Uterus (tissue), 3 donors: ENCODE measurements at regions not wholly inside any gene's neighbourhood (a gene's known extent, or its start where the extent isn't known, plus 50 kb on each side); places are given as distances from the start of the nearest gene placed in this dataset.

Experiments
- DNase-seq, 2 donors: peaks; one replicate each; pipeline ENCODE4 v3.0.0-alpha.2; 2019 to 2020
- H3K27ac ChIP-seq, 2 donors: fragments of 200-600 bp; sonication (generic); 1 replicate in 1 of 2; 2 replicates in 1 of 2; pipeline ENCODE4 v1.5.1; 2016 to 2018
- H3K27me3 ChIP-seq, 2 donors: fragments of 200-600 bp; sonication (generic); one replicate each; pipeline ENCODE4 v1.5.1; 2018 to 2019; ENCODE audit warnings: control low read depth in 1 of 2
- H3K36me3 ChIP-seq, 2 donors: fragments of 200-600 bp; sonication (generic); one replicate each; pipeline ENCODE4 v1.5.1; 2019; ENCODE audit warnings: control low read depth in 1 of 2
- H3K4me1 ChIP-seq, 2 donors: fragments of 200-600 bp; sonication (generic); one replicate each; pipeline ENCODE4 v1.5.1; 2018 to 2019; ENCODE audit warnings: control low read depth in 1 of 2
- H3K4me3 ChIP-seq, 2 donors: fragments of 200-600 bp; sonication (generic); 1 replicate in 1 of 2; 2 replicates in 1 of 2; pipeline ENCODE4 v1.5.1; 2018 to 2019; ENCODE audit warnings: mild to moderate bottlenecking in 1 of 2
- H3K9me3 ChIP-seq, 2 donors: fragments of 200-600 bp; sonication (generic); one replicate each; pipeline ENCODE4 v1.5.1; 2019; ENCODE audit warnings: control low read depth in 1 of 2
- POLR2A ChIP-seq, 2 donors: fragments of 450-650 bp; IDR thresholded peaks; one replicate each; pipeline ENCODE4 v1.6.1; 2016; ENCODE audit warnings: antibody characterized with exemption in 2 of 2, mild to moderate bottlenecking in 1 of 2, moderate library complexity in 1 of 2
- intact Hi-C: fragments of 100-400 bp; cut with DNase I; formaldehyde crosslinking; loops from one replicate; pipeline ENCODE4 v1.15.1; 2023; ENCODE audit warnings: low total_unique reads
- TF ChIP-seq, protein P1 (sequence below), 4 experiments: fragments of 200-600 bp in 2 of 4; fragments of 450-650 bp in 2 of 4; sonication (generic) in 2 of 4; IDR thresholded peaks; one replicate each; pipeline ENCODE4 v1.5.1; 2016 to 2019; ENCODE audit warnings: antibody characterized with exemption in 4 of 4, mild to moderate bottlenecking in 2 of 4, moderate library complexity in 1 of 4
- donor health status: DM: yes; HTN: yes; CAD: no.

- no peaks in the 10 kb centered on the region for H3K4me1 ChIP-seq
- no peaks in the 10 kb centered on the region for H3K36me3 ChIP-seq
- DNase-seq = no peak
- no peak for TF ChIP-seq POLR2A (IDR thresholded peaks at IDR 0.05)
- TF ChIP-seq, protein P1, sequence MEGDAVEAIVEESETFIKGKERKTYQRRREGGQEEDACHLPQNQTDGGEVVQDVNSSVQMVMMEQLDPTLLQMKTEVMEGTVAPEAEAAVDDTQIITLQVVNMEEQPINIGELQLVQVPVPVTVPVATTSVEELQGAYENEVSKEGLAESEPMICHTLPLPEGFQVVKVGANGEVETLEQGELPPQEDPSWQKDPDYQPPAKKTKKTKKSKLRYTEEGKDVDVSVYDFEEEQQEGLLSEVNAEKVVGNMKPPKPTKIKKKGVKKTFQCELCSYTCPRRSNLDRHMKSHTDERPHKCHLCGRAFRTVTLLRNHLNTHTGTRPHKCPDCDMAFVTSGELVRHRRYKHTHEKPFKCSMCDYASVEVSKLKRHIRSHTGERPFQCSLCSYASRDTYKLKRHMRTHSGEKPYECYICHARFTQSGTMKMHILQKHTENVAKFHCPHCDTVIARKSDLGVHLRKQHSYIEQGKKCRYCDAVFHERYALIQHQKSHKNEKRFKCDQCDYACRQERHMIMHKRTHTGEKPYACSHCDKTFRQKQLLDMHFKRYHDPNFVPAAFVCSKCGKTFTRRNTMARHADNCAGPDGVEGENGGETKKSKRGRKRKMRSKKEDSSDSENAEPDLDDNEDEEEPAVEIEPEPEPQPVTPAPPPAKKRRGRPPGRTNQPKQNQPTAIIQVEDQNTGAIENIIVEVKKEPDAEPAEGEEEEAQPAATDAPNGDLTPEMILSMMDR (IDR thresholded peaks at IDR 0.05) = no peak
- no peaks in the 10 kb centered on the region for H3K9me3 ChIP-seq
- no peak overlapping the region for H3K27ac ChIP-seq
- H3K4me3 ChIP-seq = no peak overlapping the region
- intact Hi-C loops = no loop called here
- no peaks in the 10 kb centered on the region for H3K27me3 ChIP-seq
These were observed 473.8 kb upstream of the PTCHD4 start for GRCh38 chr6:48584846-48585245.

DNA sequence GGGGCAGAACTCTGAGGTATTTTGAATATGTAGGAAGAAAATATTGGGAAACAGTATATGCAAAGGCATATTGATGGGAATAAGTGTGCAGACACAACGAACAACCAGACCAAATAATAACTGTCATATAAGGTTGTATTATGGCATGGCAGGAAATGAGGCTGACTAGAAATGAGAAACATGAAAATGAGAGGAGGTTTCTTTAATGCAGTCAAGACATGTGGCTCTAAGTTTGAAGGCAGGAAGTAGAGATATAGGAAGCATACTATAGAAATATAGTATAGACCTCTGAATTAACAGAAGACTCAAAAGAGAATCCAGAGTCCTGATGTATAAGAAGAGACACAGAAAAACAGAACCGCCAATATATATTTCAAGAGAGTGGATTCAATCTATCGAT is 459.7 kb upstream of the PTCHD4 start:
- TF ChIP-seq, protein P1 (IDR thresholded peaks at IDR 0.05) = no peak
- no peaks in the 10 kb centered on the region for H3K27me3 ChIP-seq
- H3K4me1 ChIP-seq = no peaks in the 10 kb centered on the region
- H3K27ac ChIP-seq = no peak overlapping the region
- H3K36me3 ChIP-seq = no peaks in the 10 kb centered on the region
- no peak for DNase-seq
- no peaks in the 10 kb centered on the region for H3K9me3 ChIP-seq
- H3K4me3 ChIP-seq = no peak overlapping the region
- intact Hi-C loops = no loop called here

- TF ChIP-seq, protein P1 (IDR thresholded peaks at IDR 0.05) = no peak
- TF ChIP-seq POLR2A (IDR thresholded peaks at IDR 0.05) = no peak
These were observed 457.9 kb upstream of the PTCHD4 start for GRCh38 chr6:48568856-48569255.

GRCh38 chr6:48567016-48567415 is 456.0 kb upstream of the PTCHD4 start:
- no peaks in the 10 kb centered on the region for H3K4me1 ChIP-seq
- H3K36me3 ChIP-seq = no peaks in the 10 kb centered on the region
- no peak overlapping the region for H3K27ac ChIP-seq
- DNase-seq = no peak
- intact Hi-C loops = no loop called here
- TF ChIP-seq POLR2A (IDR thresholded peaks at IDR 0.05) = no peak
- TF ChIP-seq, protein P1 (IDR thresholded peaks at IDR 0.05) = no peak
- H3K9me3 ChIP-seq = no peaks in the 10 kb centered on the region
- H3K4me3 ChIP-seq = no peak overlapping the region
- no peaks in the 10 kb centered on the region for H3K27me3 ChIP-seq

More at GRCh38 chr6:48568856-48569255, 457.9 kb upstream of the PTCHD4 start:
- Histone ChIP-seq H3K4me1 (no peaks in the 10 kb centered on the region), H3K4me3 (no peak overlapping the region), H3K27me3 (no peaks in the 10 kb centered on the region), H3K9me3 (no peaks in the 10 kb centered on the region), H3K27ac (no peak overlapping the region), H3K36me3 (no peaks in the 10 kb centered on the region)
- intact Hi-C loops = no loop called here
- no peak for DNase-seq

DNA sequence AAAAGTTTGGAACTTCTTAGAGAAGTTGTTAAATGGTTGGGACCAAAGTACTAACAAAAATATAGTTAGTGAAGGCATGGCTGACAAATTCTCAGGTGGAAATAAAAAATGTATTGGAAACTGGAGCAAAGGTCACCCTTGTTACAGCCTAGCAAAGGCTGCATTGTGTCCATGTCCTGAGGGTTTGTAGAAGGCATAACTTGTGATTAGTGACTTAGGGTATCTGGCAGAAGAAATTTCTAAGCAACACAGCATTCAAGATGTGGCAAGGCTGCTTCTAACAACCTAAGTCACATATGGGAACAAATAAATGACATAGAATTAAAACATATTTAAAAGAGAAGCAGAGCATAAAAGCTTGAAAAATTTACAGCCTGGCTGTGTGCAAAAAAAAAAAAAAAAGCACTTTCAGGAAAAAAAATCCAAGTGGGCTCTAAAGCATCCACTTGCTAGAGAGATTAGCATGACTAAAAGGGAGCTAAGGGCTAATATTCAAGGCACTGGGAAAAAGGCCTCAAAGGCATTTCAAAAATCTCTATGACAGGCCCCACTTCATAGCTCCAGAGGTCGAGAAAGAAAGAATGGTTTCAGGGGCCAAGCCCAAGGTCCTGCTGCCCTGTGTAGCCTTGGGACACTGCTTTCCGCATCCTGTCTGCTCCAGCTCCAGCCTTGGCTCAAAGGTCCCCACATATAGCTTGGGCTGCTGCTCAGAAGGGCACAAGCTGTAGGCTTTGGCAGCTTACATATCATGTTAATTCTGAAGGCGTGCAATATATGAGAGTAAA is 453.2 kb upstream of the PTCHD4 start:
- H3K27ac ChIP-seq = no peak overlapping the region
- H3K9me3 ChIP-seq = no peaks in the 10 kb centered on the region
- H3K36me3 ChIP-seq = no peaks in the 10 kb centered on the region
- H3K4me1 ChIP-seq = no peaks in the 10 kb centered on the region
- H3K27me3 ChIP-seq = no peaks in the 10 kb centered on the region
- no peak overlapping the region for H3K4me3 ChIP-seq
- DNase-seq = no peak
- TF ChIP-seq POLR2A (IDR thresholded peaks at IDR 0.05) = no peak
- TF ChIP-seq, protein P1 (IDR thresholded peaks at IDR 0.05) = no peak
- intact Hi-C loops = no loop called here
